8988T (cell line): ENCODE measurements at regions not wholly inside any gene's neighbourhood (a gene's known extent, or its start where the extent isn't known, plus 50 kb on each side); places are given as distances from the start of the nearest gene placed in this dataset.
"Not testable (repeated sequence)": the region's sequence is repeated elsewhere in the genome, so short reads cannot be mapped to it uniquely, and the experiment has no call there.

Source experiments
- DNase-seq: peaks from one replicate; pipeline ENCODE4 v3.0.0; 2011

GRCh38 chr1:101185421-101185820 lies 51.4 kb upstream of the S1PR1 start:
- DNase-seq = no peak

GRCh38 chr1:101183388-101183699 lies 53.5 kb upstream of the S1PR1 start:
- DNase-seq = no peak

- DNase-seq = no peak
Observed at GRCh38 chr1:101182627-101183387, 54.0 kb upstream of the S1PR1 start.

GRCh38 chr1:101181930-101182329 lies 54.9 kb upstream of the S1PR1 start:
- DNase-seq = no peak

- no peak for DNase-seq
Observed at GRCh38 chr1:101178688-101179491, 57.9 kb upstream of the S1PR1 start.

- DNase-seq = no peak
Observed at GRCh38 chr1:101178341-101178687, 58.5 kb upstream of the S1PR1 start.

- no peak for DNase-seq
Observed at GRCh38 chr1:101175886-101176285, 60.9 kb upstream of the S1PR1 start.

- DNase-seq = no peak
Observed at GRCh38 chr1:101175466-101175865, 61.4 kb upstream of the S1PR1 start.

GRCh38 chr1:101174722-101175121 lies 62.1 kb upstream of the S1PR1 start:
- DNase-seq = peak; percentile 14

- not testable (repeated sequence) for DNase-seq
Observed at GRCh38 chr1:101174298-101174697, 62.5 kb upstream of the S1PR1 start.

- no peak for DNase-seq
Observed at GRCh38 chr1:101170506-101171050, 66.2 kb upstream of the S1PR1 start.

- no peak for DNase-seq
Observed at GRCh38 chr1:101167891-101168290, 68.9 kb upstream of the S1PR1 start.

GRCh38 chr1:101166583-101167120 lies 70.2 kb upstream of the S1PR1 start:
- no peak for DNase-seq

GRCh38 chr1:101165954-101166353 lies 70.9 kb upstream of the S1PR1 start:
- DNase-seq = no peak

- no peak for DNase-seq
Observed at GRCh38 chr1:101165532-101165931, 71.3 kb upstream of the S1PR1 start.

GRCh38 chr1:101164776-101165175 lies 72.0 kb upstream of the S1PR1 start:
- no peak for DNase-seq

GRCh38 chr1:101162736-101163735 lies 73.8 kb upstream of the S1PR1 start:
- no peak for DNase-seq

- no peak for DNase-seq
Observed at GRCh38 chr1:101162300-101162699, 74.5 kb upstream of the S1PR1 start.

- DNase-seq = no peak
Observed at GRCh38 chr1:101161619-101162018, 75.2 kb upstream of the S1PR1 start.

GRCh38 chr1:101158424-101158823 lies 78.4 kb upstream of the S1PR1 start:
- no peak for DNase-seq

GRCh38 chr1:101154547-101154946 lies 82.3 kb upstream of the S1PR1 start:
- DNase-seq = no peak

GRCh38 chr1:101153692-101154091 lies 83.1 kb upstream of the S1PR1 start:
- DNase-seq = no peak

GRCh38 chr1:101152633-101153032 lies 84.2 kb upstream of the S1PR1 start:
- no peak for DNase-seq
